HepG2 (cell line): ENCODE measurements at regions not wholly inside any gene's neighbourhood (a gene's known extent, or its start where the extent isn't known, plus 50 kb on each side); places are given as distances from the start of the nearest gene placed in this dataset.

Source experiments
- ATAC-seq: fragments of 200-7000 bp; cut with Tn5 transposase; 3 replicates; pipeline ENCODE4 v1.9.1; 2020; ENCODE audit warnings: mild to moderate bottlenecking, moderate library complexity
- BruUV-seq: library from RNA; stranded (reverse); fragments of 400-500 nt; replicated peaks from 2 replicates; lab custom pipeline; 2021; lab: Mats Ljungman, UMichigan
- CTCF ChIA-PET: fragments of 300-600 bp; formaldehyde crosslinking; extraction: SDS; loops from one replicate; lab custom pipeline; 2021; ENCODE audit warnings: low total read pairs, inconsistent platforms, low intra/inter-chr PET ratio; lab: Yijun Ruan, JAX
- POLR2A ChIA-PET: fragments of 350-600 bp; sonication (Branson Sonifier 250); formaldehyde crosslinking; loops from one replicate; lab custom pipeline; 2020; ENCODE audit warnings: antibody characterized with exemption, inconsistent platforms; lab: Yijun Ruan, JAX
- DNase-seq: peaks from one replicate; pipeline ENCODE4 v3.0.0-alpha.2; 2015; ENCODE audit warnings: low spot score
- FAIRE-seq: peaks from 3 replicates; lab custom pipeline; 2011; peaks lifted over from hg19 to GRCh38; lab: Jason Lieb, UNC
- H2AFZ ChIP-seq: one replicate; pipeline ENCODE4 v1.6.1; 2011; ENCODE audit warnings: low read length, inconsistent platforms
- H3K27ac ChIP-seq: fragments of 300-600 bp; 3 replicates; pipeline ENCODE4 v1.8.0; 2011; ENCODE audit warnings: mixed run types, mild to moderate bottlenecking, mixed read lengths, low read length, inconsistent platforms; ENCODE audit not compliant: insufficient read depth; ENCODE audit errors: extremely low read length
- H3K27me3 ChIP-seq, 2 experiments: fragments of 200-600 bp in 1 of 2; 2 replicates in 1 of 2; 3 replicates in 1 of 2; pipeline versions ENCODE4 v1.6.0 to v1.8.0; 2011; ENCODE audit warnings: low read length in 2 of 2, mild to moderate bottlenecking in 2 of 2, moderate library complexity in 2 of 2, inconsistent platforms in 1 of 2; ENCODE audit not compliant: insufficient read depth in 2 of 2, control insufficient read depth in 1 of 2
- H3K36me3 ChIP-seq, 2 experiments: fragments of 200-600 bp in 1 of 2; replicated peaks in 1 of 2; 2 replicates in 1 of 2; 3 replicates in 1 of 2; pipeline versions ENCODE4 v1.5.1 to v1.8.0; 2011; ENCODE audit warnings: low read length in 2 of 2, inconsistent platforms in 1 of 2; ENCODE audit not compliant: insufficient read depth in 2 of 2, control insufficient read depth in 1 of 2
- H3K4me1 ChIP-seq: 2 replicates; pipeline ENCODE4 v1.5.1; 2012; ENCODE audit warnings: low read length, inconsistent platforms; ENCODE audit not compliant: insufficient read depth
- H3K4me2 ChIP-seq: 2 replicates; pipeline ENCODE4 v1.6.0; 2011; ENCODE audit warnings: low read depth, low read length, inconsistent platforms
- H3K4me3 ChIP-seq, 3 experiments: fragments of 200-600 bp in 1 of 3; sonication (generic), shearing (Covaris generic) in 1 of 3; replicated peaks in 1 of 3; 2 replicates each; pipeline ENCODE4 v1.5.1; 2011 to 2016; ENCODE audit warnings: low read length in 3 of 3, inconsistent platforms in 2 of 3, low read depth in 2 of 3, mild to moderate bottlenecking in 2 of 3, control low read depth in 1 of 3, mixed read lengths in 1 of 3; ENCODE audit not compliant: insufficient read depth in 1 of 3
- H3K79me2 ChIP-seq: one replicate; pipeline ENCODE4 v1.6.1; 2011; ENCODE audit warnings: low read length, inconsistent platforms; ENCODE audit not compliant: insufficient read depth
- H3K9ac ChIP-seq: 2 replicates; pipeline ENCODE4 v1.6.0; 2011; ENCODE audit warnings: mild to moderate bottlenecking, low read depth, low read length, inconsistent platforms; ENCODE audit not compliant: insufficient read depth
- H3K9me3 ChIP-seq: 2 replicates; pipeline ENCODE4 v1.5.1; 2012; ENCODE audit warnings: mild to moderate bottlenecking, low read length
- H4K20me1 ChIP-seq: 2 replicates; pipeline ENCODE4 v1.6.0; 2011; ENCODE audit warnings: inconsistent platforms, mild to moderate bottlenecking, low read length, moderate library complexity; ENCODE audit not compliant: insufficient read depth
- CEBPB ChIP-seq: IDR thresholded peaks from 2 replicates; pipeline ENCODE4 v1.6.1; 2011; ENCODE audit warnings: low read depth, low read length, improper control_type of control experiment, borderline replicate concordance
- PAX8 ChIP-seq: sonication (generic); formaldehyde crosslinking; IDR thresholded peaks from 2 replicates; pipeline ENCODE4 v1.8.0; 2022; ENCODE audit warnings: mild to moderate bottlenecking, missing genetic modification reagents, borderline replicate concordance
- ZNF160 ChIP-seq: sonication (generic); formaldehyde crosslinking; IDR thresholded peaks from 2 replicates; pipeline ENCODE4 v1.8.0; 2022; ENCODE audit warnings: mild to moderate bottlenecking, inconsistent platforms, missing genetic modification reagents
- ZNF17 ChIP-seq: sonication (generic); formaldehyde crosslinking; IDR thresholded peaks from 2 replicates; pipeline ENCODE4 v1.5.0; 2020; ENCODE audit warnings: mild to moderate bottlenecking, missing genetic modification reagents
- ZNF251 ChIP-seq: sonication (generic); formaldehyde crosslinking; IDR thresholded peaks from 2 replicates; pipeline ENCODE4 v1.9.0; 2021; ENCODE audit warnings: mild to moderate bottlenecking, missing genetic modification reagents
- WGBS: methylation state at CpG from one replicate; pipeline ENCODE4 v1.1.6; 2017; ENCODE audit warnings: low lambda C conversion rate; 5-methylcytosine and 5-hydroxymethylcytosine counted together
- in situ Hi-C: cut with HindIII; loops from 2 replicates; pipeline ENCODE4 v1.10.0; 2017; ENCODE audit warnings: low pct_unique_long_range_greater_than_20kb; ENCODE audit not compliant: extremely low pct_ligation_motif_present
- intact Hi-C: fragments of 100-400 bp; cut with micrococcal nuclease; formaldehyde crosslinking; loops from one replicate; pipeline ENCODE4 v1.10.0; 2022; ENCODE audit not compliant: unreplicated experiment
- TF ChIP-seq, protein P1 (sequence below): sonication (generic); formaldehyde crosslinking; IDR thresholded peaks from 2 replicates; pipeline ENCODE4 v1.5.0; 2020; ENCODE audit warnings: missing genetic modification reagents, mild to moderate bottlenecking, borderline replicate concordance
- TF ChIP-seq, protein P2 (sequence below), 2 experiments: IDR thresholded peaks; 2 replicates each; pipeline ENCODE4 v1.6.1; 2011 to 2012; ENCODE audit warnings: low read length in 2 of 2, borderline replicate concordance in 1 of 2, low read depth in 1 of 2, mild to moderate bottlenecking in 1 of 2, moderate library complexity in 1 of 2
- TF ChIP-seq, protein P3 (sequence below): sonication (generic); formaldehyde crosslinking; IDR thresholded peaks from 2 replicates; pipeline ENCODE4 v1.5.0; 2020; ENCODE audit warnings: missing genetic modification reagents

DNA sequence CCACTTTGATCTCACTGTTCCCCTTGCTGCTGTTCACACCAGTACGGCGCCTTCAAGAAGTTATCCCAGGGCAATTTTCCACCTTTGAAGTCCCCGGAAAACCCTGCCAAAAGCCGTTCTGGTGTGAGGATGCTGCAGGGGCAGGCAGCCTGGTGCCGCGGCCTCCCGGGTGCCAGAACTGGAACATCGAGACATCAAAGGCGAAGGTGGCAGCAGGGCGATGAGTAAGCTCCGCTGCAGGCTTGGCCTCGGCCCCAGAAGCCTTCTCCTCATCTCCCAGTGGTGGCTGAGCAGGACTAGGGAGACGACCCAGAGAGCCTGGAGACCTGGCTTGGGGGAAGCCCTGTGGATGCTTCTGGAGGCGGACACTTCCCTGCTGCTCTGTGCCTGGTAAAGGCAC, 115.3 kb upstream of the MSX2 start (continued):
- TF ChIP-seq, protein P1, sequence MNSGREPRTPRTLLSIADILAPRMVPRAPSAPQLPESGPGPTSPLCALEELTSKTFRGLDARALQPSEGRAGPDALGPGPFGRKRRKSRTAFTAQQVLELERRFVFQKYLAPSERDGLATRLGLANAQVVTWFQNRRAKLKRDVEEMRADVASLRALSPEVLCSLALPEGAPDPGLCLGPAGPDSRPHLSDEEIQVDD (CRISPR knock-in tag): no peak
- TF ChIP-seq PAX8 (no peak), ZNF160 (CRISPR knock-in tag) (no peak), ZNF17 (CRISPR knock-in tag) (no peak), ZNF251 (no peak)
- TF ChIP-seq, protein P2, sequence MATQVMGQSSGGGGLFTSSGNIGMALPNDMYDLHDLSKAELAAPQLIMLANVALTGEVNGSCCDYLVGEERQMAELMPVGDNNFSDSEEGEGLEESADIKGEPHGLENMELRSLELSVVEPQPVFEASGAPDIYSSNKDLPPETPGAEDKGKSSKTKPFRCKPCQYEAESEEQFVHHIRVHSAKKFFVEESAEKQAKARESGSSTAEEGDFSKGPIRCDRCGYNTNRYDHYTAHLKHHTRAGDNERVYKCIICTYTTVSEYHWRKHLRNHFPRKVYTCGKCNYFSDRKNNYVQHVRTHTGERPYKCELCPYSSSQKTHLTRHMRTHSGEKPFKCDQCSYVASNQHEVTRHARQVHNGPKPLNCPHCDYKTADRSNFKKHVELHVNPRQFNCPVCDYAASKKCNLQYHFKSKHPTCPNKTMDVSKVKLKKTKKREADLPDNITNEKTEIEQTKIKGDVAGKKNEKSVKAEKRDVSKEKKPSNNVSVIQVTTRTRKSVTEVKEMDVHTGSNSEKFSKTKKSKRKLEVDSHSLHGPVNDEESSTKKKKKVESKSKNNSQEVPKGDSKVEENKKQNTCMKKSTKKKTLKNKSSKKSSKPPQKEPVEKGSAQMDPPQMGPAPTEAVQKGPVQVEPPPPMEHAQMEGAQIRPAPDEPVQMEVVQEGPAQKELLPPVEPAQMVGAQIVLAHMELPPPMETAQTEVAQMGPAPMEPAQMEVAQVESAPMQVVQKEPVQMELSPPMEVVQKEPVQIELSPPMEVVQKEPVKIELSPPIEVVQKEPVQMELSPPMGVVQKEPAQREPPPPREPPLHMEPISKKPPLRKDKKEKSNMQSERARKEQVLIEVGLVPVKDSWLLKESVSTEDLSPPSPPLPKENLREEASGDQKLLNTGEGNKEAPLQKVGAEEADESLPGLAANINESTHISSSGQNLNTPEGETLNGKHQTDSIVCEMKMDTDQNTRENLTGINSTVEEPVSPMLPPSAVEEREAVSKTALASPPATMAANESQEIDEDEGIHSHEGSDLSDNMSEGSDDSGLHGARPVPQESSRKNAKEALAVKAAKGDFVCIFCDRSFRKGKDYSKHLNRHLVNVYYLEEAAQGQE (IDR thresholded peaks at IDR 0.05; ENCODE audit: borderline replicate concordance in 1 of 2, low read depth in 1 of 2, low read length in 2 of 2): no peak

DNA sequence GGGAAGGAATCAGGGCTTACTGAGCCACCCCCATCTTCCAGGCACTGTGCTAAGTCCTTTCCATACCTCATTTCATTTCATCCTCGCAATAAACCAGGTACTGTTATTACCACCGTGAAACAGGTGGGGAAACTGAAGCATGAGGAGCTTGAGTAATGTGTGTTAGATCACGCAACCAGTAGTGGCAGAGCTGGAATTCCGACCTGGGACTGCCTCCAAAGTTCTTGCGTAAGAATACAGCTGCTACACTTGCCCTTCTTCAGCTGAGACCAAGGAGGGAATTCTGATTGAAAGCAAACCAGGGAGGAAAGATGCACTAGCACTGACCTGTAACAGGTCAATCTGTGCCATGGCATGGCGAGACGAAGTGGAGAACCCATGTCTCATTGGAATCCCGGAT, 113.4 kb upstream of the MSX2 start:
- no peak for DNase-seq
- peak; percentile 82 for TF ChIP-seq CEBPB
- TF ChIP-seq, protein P3, sequence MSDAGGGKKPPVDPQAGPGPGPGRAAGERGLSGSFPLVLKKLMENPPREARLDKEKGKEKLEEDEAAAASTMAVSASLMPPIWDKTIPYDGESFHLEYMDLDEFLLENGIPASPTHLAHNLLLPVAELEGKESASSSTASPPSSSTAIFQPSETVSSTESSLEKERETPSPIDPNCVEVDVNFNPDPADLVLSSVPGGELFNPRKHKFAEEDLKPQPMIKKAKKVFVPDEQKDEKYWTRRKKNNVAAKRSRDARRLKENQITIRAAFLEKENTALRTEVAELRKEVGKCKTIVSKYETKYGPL (CRISPR knock-in tag): no peak
- no peak for ATAC-seq
- no peak overlapping the region for H3K27ac ChIP-seq
- H3K79me2 ChIP-seq: no peaks in the 10 kb centered on the region
- H3K4me2 ChIP-seq: no peak overlapping the region
- H4K20me1 ChIP-seq: no peaks in the 10 kb centered on the region
- POLR2A ChIA-PET: no interaction called here
- FAIRE-seq: no peak
- H3K36me3 ChIP-seq: no peaks in the 10 kb centered on the region
- CTCF ChIA-PET: no interaction called here
- no peak overlapping the region for H3K9ac ChIP-seq
- intact Hi-C loops (no loop called here), in situ Hi-C loops (no loop called here)
- BruUV-seq: no TSS peak
- no peaks in the 10 kb centered on the region for H3K9me3 ChIP-seq
- H3K4me3 ChIP-seq: no peak overlapping the region
- 30% methylated on average over 7 of the region's 8 CpGs for WGBS
- no peaks in the 10 kb centered on the region for H3K27me3 ChIP-seq
- H3K4me1 ChIP-seq: no peaks in the 10 kb centered on the region
- no peak overlapping the region for H2AFZ ChIP-seq
